LNCaP clone FGC (cell line): ENCODE measurements at regions not wholly inside any gene's neighbourhood (a gene's known extent, or its start where the extent isn't known, plus 50 kb on each side); places are given as distances from the start of the nearest gene placed in this dataset.

ENCODE experiments used
- DNase-seq: peaks from one replicate; pipeline ENCODE4 v3.0.0-alpha.2; 2011; ENCODE audit warnings: low read depth
- H3K4me3 ChIP-seq: 2 replicates; pipeline ENCODE4 v1.5.1; 2011; ENCODE audit warnings: mild to moderate bottlenecking, low read depth, low read length, control low read depth
- CTCF ChIP-seq: IDR thresholded peaks from 2 replicates; pipeline ENCODE4 v1.5.1; 2012; ENCODE audit warnings: mild to moderate bottlenecking; ENCODE audit not compliant: control insufficient read depth, insufficient read depth; ENCODE audit errors: extremely low read depth

- no peak for TF ChIP-seq CTCF
- DNase-seq, result peak; percentile 93
- no peak overlapping the region for H3K4me3 ChIP-seq
These were observed 82.6 kb downstream of the ADRB2 start for GRCh38 chr5:148909040-148909439.

- H3K4me3 ChIP-seq, result no peak overlapping the region
- TF ChIP-seq CTCF, result no peak
- DNase-seq, result no peak
These were observed 83.4 kb downstream of the ADRB2 start for GRCh38 chr5:148909766-148910165.

GRCh38 chr5:148910216-148910615 is 83.8 kb downstream of the ADRB2 start:
- no peak for DNase-seq
- TF ChIP-seq CTCF, result no peak
- H3K4me3 ChIP-seq, result no peak overlapping the region

GRCh38 chr5:148910686-148911361 is 84.4 kb downstream of the ADRB2 start:
- no peak overlapping the region for H3K4me3 ChIP-seq
- no peak for DNase-seq
- no peak for TF ChIP-seq CTCF

- no peak for TF ChIP-seq CTCF
- H3K4me3 ChIP-seq, result no peak overlapping the region
- DNase-seq, result no peak
These were observed 85.0 kb downstream of the ADRB2 start for GRCh38 chr5:148911386-148911785.

GRCh38 chr5:148912146-148912545 is 85.7 kb downstream of the ADRB2 start:
- no peak for TF ChIP-seq CTCF
- DNase-seq, result no peak
- no peak overlapping the region for H3K4me3 ChIP-seq

GRCh38 chr5:148912714-148913398 is 86.4 kb downstream of the ADRB2 start:
- H3K4me3 ChIP-seq, result no peak overlapping the region
- DNase-seq, result no peak
- peak; percentile 63 for TF ChIP-seq CTCF
